ENCODE measurements at regions not wholly inside any gene's neighbourhood (a gene's known extent, or its start where the extent isn't known, plus 50 kb on each side); places are given as distances from the start of the nearest gene placed in this dataset.

DNA sequence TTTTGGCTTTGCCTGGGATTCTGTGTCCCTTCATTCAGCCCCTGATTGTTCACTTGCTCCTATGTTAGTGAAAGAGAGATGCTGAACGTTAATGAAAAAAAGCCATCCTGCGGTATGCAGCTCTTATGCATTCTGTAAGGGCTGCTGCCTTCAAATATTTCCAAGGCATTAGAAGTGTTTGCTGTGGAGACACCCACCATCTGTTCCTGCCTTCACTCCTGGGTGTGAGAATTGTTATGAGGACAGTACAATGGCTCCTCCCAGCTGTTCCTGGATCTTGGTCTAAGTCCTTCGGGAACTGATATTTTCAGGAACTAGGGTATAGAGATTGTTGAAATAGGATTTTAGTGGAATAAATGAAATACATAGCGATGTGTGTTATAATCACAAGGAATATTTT lies 427.1 kb upstream of the FAM47C start:
- Histone ChIP-seq H3K9me2 (replicated peaks; ENCODE audit: insufficient read depth, low read length) (no peaks in the 10 kb centered on the region), H3K27me3 (ENCODE audit: low read length) (no peaks in the 10 kb centered on the region), H3K4me3 (ENCODE audit: insufficient read depth, low read length, poor library complexity, severe bottlenecking) (no peak overlapping the region), H3F3A (ENCODE audit: insufficient read depth) (no peaks in the 10 kb centered on the region), H3K79me2 (ENCODE audit: insufficient read depth, low read length) (no peaks in the 10 kb centered on the region), H3K9me3 (ENCODE audit: insufficient read depth, low read length) (no peaks in the 10 kb centered on the region), H2AFZ (ENCODE audit: low read depth, low read length, severe bottlenecking) (no peak overlapping the region), H3K4me2 (ENCODE audit: low read depth, low read length, poor library complexity, severe bottlenecking) (no peak overlapping the region), H4K20me1 (ENCODE audit: low read depth, low read length) (no peaks in the 10 kb centered on the region), H3K27ac (ENCODE audit: low read depth, low read length) (no peak overlapping the region), H3K36me3 (ENCODE audit: low read length) (no peaks in the 10 kb centered on the region), H3K9ac (ENCODE audit: low read length) (no peak overlapping the region)
- TF ChIP-seq, protein P1, sequence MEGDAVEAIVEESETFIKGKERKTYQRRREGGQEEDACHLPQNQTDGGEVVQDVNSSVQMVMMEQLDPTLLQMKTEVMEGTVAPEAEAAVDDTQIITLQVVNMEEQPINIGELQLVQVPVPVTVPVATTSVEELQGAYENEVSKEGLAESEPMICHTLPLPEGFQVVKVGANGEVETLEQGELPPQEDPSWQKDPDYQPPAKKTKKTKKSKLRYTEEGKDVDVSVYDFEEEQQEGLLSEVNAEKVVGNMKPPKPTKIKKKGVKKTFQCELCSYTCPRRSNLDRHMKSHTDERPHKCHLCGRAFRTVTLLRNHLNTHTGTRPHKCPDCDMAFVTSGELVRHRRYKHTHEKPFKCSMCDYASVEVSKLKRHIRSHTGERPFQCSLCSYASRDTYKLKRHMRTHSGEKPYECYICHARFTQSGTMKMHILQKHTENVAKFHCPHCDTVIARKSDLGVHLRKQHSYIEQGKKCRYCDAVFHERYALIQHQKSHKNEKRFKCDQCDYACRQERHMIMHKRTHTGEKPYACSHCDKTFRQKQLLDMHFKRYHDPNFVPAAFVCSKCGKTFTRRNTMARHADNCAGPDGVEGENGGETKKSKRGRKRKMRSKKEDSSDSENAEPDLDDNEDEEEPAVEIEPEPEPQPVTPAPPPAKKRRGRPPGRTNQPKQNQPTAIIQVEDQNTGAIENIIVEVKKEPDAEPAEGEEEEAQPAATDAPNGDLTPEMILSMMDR (IDR thresholded peaks at IDR 0.05; ENCODE audit: insufficient read depth, low read length, poor library complexity, severe bottlenecking) = no peak
- TF ChIP-seq EZH2phosphoT487 (conservative IDR thresholded peaks at IDR 0.05; ENCODE audit: low read length) = no peak

GRCh38 chrX:36583674-36584073 lies 424.5 kb upstream of the FAM47C start:
- no peak overlapping the region for H3K9ac ChIP-seq (ENCODE audit: low read length)
- H3K4me2 ChIP-seq (ENCODE audit: low read depth, low read length, poor library complexity, severe bottlenecking) = no peak overlapping the region
- H3F3A ChIP-seq (ENCODE audit: insufficient read depth) = no peaks in the 10 kb centered on the region
- H3K9me2 ChIP-seq (replicated peaks; ENCODE audit: insufficient read depth, low read length) = no peaks in the 10 kb centered on the region
- H3K36me3 ChIP-seq (ENCODE audit: low read length) = no peaks in the 10 kb centered on the region
- no peaks in the 10 kb centered on the region for H3K9me3 ChIP-seq (ENCODE audit: insufficient read depth, low read length)
- H4K20me1 ChIP-seq (ENCODE audit: low read depth, low read length) = no peaks in the 10 kb centered on the region
- no peak overlapping the region for H3K4me3 ChIP-seq (ENCODE audit: insufficient read depth, low read length, poor library complexity, severe bottlenecking)
- H3K27me3 ChIP-seq (ENCODE audit: low read length) = no peaks in the 10 kb centered on the region
- H2AFZ ChIP-seq (ENCODE audit: low read depth, low read length, severe bottlenecking) = no peak overlapping the region
- H3K27ac ChIP-seq (ENCODE audit: low read depth, low read length) = no peak overlapping the region
- TF ChIP-seq, protein P1 (IDR thresholded peaks at IDR 0.05; ENCODE audit: insufficient read depth, low read length, poor library complexity, severe bottlenecking) = no peak
- no peak for TF ChIP-seq EZH2phosphoT487 (conservative IDR thresholded peaks at IDR 0.05; ENCODE audit: low read length)
- H3K79me2 ChIP-seq (ENCODE audit: insufficient read depth, low read length) = no peaks in the 10 kb centered on the region

GRCh38 chrX:36609616-36610585 lies 398.3 kb upstream of the FAM47C start:
- Histone ChIP-seq H3F3A (ENCODE audit: insufficient read depth) (no peaks in the 10 kb centered on the region), H4K20me1 (ENCODE audit: low read depth, low read length) (no peaks in the 10 kb centered on the region), H3K79me2 (ENCODE audit: insufficient read depth, low read length) (no peaks in the 10 kb centered on the region), H3K9me2 (replicated peaks; ENCODE audit: insufficient read depth, low read length) (no peaks in the 10 kb centered on the region), H2AFZ (ENCODE audit: low read depth, low read length, severe bottlenecking) (no peak overlapping the region), H3K4me3 (ENCODE audit: insufficient read depth, low read length, poor library complexity, severe bottlenecking) (no peak overlapping the region), H3K4me2 (ENCODE audit: low read depth, low read length, poor library complexity, severe bottlenecking) (no peak overlapping the region), H3K27me3 (ENCODE audit: low read length) (no peaks in the 10 kb centered on the region), H3K9me3 (ENCODE audit: insufficient read depth, low read length) (no peaks in the 10 kb centered on the region), H3K36me3 (ENCODE audit: low read length) (no peaks in the 10 kb centered on the region), H3K27ac (ENCODE audit: low read depth, low read length) (no peak overlapping the region), H3K9ac (ENCODE audit: low read length) (no peak overlapping the region)
- TF ChIP-seq, protein P1 (IDR thresholded peaks at IDR 0.05; ENCODE audit: insufficient read depth, low read length, poor library complexity, severe bottlenecking) = no peak
- no peak for TF ChIP-seq EZH2phosphoT487 (conservative IDR thresholded peaks at IDR 0.05; ENCODE audit: low read length)

Measured in SU-DHL-6 (cell line).